ENCODE measurements at regions not wholly inside any gene's neighbourhood (a gene's known extent, or its start where the extent isn't known, plus 50 kb on each side); places are given as distances from the start of the nearest gene placed in this dataset.

DNA sequence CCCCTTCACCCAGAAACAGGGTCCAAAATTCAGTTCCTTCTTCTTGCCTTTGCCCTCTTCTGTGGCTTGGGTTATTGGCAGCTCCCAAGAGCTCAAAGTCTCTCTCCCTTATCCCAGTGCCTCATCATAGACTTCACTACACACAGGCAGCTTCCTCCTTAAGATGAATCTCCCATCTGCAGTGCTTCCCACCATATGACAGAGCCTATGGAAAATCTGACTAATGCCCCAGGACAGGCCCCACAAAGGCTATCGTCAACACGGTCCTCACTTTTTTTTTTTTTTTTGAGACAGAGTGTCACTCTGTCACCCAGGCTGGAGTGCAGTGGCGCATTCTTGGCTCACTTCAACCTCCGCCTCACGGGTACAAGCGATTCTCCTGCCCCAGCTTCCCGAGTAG is 194.1 kb downstream of the MEX3B start:
- no peak for DNase-seq (ENCODE audit: low read depth, low spot score)
- no peak overlapping the region for H3K27ac ChIP-seq (ENCODE audit: low read length)
- no peaks in the 10 kb centered on the region; the same call in none of the 2 replicates for H3K27me3 ChIP-seq (ENCODE audit: control insufficient read depth, insufficient read depth, low read length)
- ChIA-PET CTCF (no interaction called here), POLR2A (no interaction called here)
- intact Hi-C loops (cut with micrococcal nuclease; ENCODE audit: unreplicated experiment): no loop called here
- no peak overlapping the region for H3K4me3 ChIP-seq (ENCODE audit: low read depth in 2 of 2, low read length in 2 of 2)
- no peak for ATAC-seq
- no peaks in the 10 kb centered on the region for H3K36me3 ChIP-seq (ENCODE audit: control insufficient read depth, insufficient read depth, low read length)
- H3K9me3 ChIP-seq (ENCODE audit: control insufficient read depth, insufficient read depth, low read depth, low read length): no peaks in the 10 kb centered on the region
- in situ Hi-C loops (cut with HindIII; ENCODE audit: low pct_unique_long_range_greater_than_20kb, low sequenced_read_pairs): no loop called here
- H3K4me1 ChIP-seq (ENCODE audit: control insufficient read depth, insufficient read depth, low read length): no peaks in the 10 kb centered on the region
- no TSS peak for BruUV-seq (replicated peaks)
- TF ChIP-seq POLR2AphosphoS5 (IDR thresholded peaks at IDR 0.05; ENCODE audit: low read depth, low read length): no peak
- TF ChIP-seq, protein P1, sequence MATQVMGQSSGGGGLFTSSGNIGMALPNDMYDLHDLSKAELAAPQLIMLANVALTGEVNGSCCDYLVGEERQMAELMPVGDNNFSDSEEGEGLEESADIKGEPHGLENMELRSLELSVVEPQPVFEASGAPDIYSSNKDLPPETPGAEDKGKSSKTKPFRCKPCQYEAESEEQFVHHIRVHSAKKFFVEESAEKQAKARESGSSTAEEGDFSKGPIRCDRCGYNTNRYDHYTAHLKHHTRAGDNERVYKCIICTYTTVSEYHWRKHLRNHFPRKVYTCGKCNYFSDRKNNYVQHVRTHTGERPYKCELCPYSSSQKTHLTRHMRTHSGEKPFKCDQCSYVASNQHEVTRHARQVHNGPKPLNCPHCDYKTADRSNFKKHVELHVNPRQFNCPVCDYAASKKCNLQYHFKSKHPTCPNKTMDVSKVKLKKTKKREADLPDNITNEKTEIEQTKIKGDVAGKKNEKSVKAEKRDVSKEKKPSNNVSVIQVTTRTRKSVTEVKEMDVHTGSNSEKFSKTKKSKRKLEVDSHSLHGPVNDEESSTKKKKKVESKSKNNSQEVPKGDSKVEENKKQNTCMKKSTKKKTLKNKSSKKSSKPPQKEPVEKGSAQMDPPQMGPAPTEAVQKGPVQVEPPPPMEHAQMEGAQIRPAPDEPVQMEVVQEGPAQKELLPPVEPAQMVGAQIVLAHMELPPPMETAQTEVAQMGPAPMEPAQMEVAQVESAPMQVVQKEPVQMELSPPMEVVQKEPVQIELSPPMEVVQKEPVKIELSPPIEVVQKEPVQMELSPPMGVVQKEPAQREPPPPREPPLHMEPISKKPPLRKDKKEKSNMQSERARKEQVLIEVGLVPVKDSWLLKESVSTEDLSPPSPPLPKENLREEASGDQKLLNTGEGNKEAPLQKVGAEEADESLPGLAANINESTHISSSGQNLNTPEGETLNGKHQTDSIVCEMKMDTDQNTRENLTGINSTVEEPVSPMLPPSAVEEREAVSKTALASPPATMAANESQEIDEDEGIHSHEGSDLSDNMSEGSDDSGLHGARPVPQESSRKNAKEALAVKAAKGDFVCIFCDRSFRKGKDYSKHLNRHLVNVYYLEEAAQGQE (IDR thresholded peaks at IDR 0.05; ENCODE audit: insufficient read depth in 1 of 2, low read depth in 2 of 2, low read length in 1 of 2): no peak
- TF ChIP-seq TCF7L2 (IDR thresholded peaks at IDR 0.05; ENCODE audit: low read depth, low read length): no peak
- TF ChIP-seq, protein P2, sequence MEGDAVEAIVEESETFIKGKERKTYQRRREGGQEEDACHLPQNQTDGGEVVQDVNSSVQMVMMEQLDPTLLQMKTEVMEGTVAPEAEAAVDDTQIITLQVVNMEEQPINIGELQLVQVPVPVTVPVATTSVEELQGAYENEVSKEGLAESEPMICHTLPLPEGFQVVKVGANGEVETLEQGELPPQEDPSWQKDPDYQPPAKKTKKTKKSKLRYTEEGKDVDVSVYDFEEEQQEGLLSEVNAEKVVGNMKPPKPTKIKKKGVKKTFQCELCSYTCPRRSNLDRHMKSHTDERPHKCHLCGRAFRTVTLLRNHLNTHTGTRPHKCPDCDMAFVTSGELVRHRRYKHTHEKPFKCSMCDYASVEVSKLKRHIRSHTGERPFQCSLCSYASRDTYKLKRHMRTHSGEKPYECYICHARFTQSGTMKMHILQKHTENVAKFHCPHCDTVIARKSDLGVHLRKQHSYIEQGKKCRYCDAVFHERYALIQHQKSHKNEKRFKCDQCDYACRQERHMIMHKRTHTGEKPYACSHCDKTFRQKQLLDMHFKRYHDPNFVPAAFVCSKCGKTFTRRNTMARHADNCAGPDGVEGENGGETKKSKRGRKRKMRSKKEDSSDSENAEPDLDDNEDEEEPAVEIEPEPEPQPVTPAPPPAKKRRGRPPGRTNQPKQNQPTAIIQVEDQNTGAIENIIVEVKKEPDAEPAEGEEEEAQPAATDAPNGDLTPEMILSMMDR (IDR thresholded peaks at IDR 0.05): no peak
- no peak for TF ChIP-seq SIN3A (IDR thresholded peaks at IDR 0.05; ENCODE audit: borderline replicate concordance, insufficient read depth, low read depth, low read length)

DNA sequence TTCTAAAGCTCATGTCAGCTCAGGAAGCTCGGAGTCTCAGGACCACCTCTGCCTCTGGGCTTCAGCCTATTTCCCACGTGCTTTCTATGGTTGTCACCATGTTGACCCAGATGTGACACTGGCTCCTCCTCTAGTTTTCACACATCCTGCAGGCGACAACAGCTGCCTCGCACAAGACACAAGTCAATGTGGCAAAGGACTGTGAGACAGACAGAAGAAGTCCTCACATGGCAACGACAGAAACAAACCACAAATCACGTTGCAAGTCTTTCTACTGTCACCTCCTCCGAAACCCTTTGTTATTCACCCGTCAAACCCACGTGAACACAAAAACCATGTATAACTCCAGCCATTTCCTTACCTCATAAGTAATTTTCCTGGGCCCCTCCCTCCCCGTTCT is 194.5 kb downstream of the MEX3B start:
- POLR2A ChIA-PET: no interaction called here
- BruUV-seq (replicated peaks): no TSS peak

More for the DNA sequence above, 194.5 kb downstream of the MEX3B start:
- in situ Hi-C loops (cut with HindIII; ENCODE audit: low pct_unique_long_range_greater_than_20kb, low sequenced_read_pairs) (no loop called here), intact Hi-C loops (cut with micrococcal nuclease; ENCODE audit: unreplicated experiment) (no loop called here)
- CTCF ChIA-PET: no interaction called here
- H3K9me3 ChIP-seq (ENCODE audit: control insufficient read depth, insufficient read depth, low read depth, low read length): no peaks in the 10 kb centered on the region
- no peak overlapping the region for H3K4me3 ChIP-seq (ENCODE audit: low read depth in 2 of 2, low read length in 2 of 2)
- no peaks in the 10 kb centered on the region; the same call in none of the 2 replicates for H3K27me3 ChIP-seq (ENCODE audit: control insufficient read depth, insufficient read depth, low read length)
- DNase-seq (ENCODE audit: low read depth, low spot score) (no peak), ATAC-seq (no peak)
- H3K36me3 ChIP-seq (ENCODE audit: control insufficient read depth, insufficient read depth, low read length): no peaks in the 10 kb centered on the region
- H3K4me1 ChIP-seq (ENCODE audit: control insufficient read depth, insufficient read depth, low read length): no peaks in the 10 kb centered on the region
- no peak for TF ChIP-seq TCF7L2 (IDR thresholded peaks at IDR 0.05; ENCODE audit: low read depth, low read length)
- TF ChIP-seq, protein P2 (IDR thresholded peaks at IDR 0.05): no peak
- TF ChIP-seq SIN3A (IDR thresholded peaks at IDR 0.05; ENCODE audit: borderline replicate concordance, insufficient read depth, low read depth, low read length): no peak
- TF ChIP-seq, protein P1 (IDR thresholded peaks at IDR 0.05; ENCODE audit: insufficient read depth in 1 of 2, low read depth in 2 of 2, low read length in 1 of 2): no peak
- H3K27ac ChIP-seq (ENCODE audit: low read length): no peak overlapping the region
